ENCODE measurements at regions not wholly inside any gene's neighbourhood (a gene's known extent, or its start where the extent isn't known, plus 50 kb on each side); places are given as distances from the start of the nearest gene placed in this dataset.
A peak's percentile ranks its signal among the peaks of the same experiment; 100 is the strongest.

DNA sequence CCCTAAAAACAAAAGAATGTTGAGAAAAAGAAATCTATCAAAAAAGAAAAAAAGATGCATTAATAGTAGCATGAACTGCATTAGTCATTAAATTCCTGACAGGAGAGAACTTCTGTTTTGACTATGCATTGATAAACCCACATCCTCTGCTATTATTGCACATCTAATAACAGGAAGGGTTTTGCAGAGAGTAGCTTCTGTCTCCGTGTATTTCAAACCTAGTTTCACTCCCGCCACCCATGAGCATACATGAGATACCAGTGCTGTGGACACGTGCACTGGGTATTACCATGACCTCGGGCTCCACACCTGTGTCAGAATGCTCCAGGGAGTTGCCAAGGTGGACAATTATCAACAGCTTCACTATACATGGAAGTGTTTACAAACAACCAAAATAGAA, 449.1 kb upstream of the SOX5 start:
- no peaks in the 10 kb centered on the region for H3K27me3 ChIP-seq
- peaks cover 0 to 15% (median 3%) of the 10 kb centered on the region in 4 donors for H3K4me1 ChIP-seq
- TF ChIP-seq POLR2A (IDR thresholded peaks at IDR 0.05), result no peak
- TF ChIP-seq POLR2AphosphoS5 (IDR thresholded peaks at IDR 0.05), result no peak
- intact Hi-C loops (cut with DNase I; ENCODE audit: low total_unique reads), result no loop called here
- DNase-seq, result no peak
- no peaks in the 10 kb centered on the region for H3K9me3 ChIP-seq
- no peak overlapping the region for H3K27ac ChIP-seq
- 65 to 82% (median 71%) methylated on average over 4 of the region's 4 CpGs for WGBS, 5 donors
- no peak overlapping the region for H3K4me3 ChIP-seq
- no peaks in the 10 kb centered on the region for H3K36me3 ChIP-seq

DNA sequence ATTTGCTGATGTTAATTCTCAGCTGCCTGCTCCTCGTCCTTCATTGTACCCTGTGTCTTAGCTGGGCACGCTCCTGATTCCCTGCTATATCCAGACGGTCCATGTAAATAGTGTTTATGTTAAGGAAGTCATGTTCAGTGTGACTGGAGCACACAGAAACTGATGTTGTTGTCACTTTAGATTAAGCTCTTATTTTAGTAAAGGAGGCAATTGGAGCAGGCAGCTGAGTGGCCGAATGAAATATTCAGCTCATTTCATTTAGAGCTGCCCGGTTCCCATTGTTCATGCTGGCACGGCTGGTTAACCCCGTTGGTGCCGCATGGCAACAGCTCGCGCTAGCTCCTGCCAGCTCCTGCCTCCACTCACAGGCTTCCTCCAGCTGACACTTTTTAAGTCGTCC, 446.8 kb upstream of the SOX5 start:
- Histone ChIP-seq H3K36me3 (no peaks in the 10 kb centered on the region), H3K4me3 (no peak overlapping the region), H3K4me1 (peaks cover 0 to 15% (median 3%) of the 10 kb centered on the region in 4 donors), H3K27me3 (no peaks in the 10 kb centered on the region), H3K9me3 (peaks cover 0 to 7% (median 3%) of the 10 kb centered on the region in 4 donors), H3K27ac (no peak overlapping the region)
- WGBS, 5 donors, result 42 to 56% (median 44%) methylated on average over 11 of the region's 11 CpGs
- intact Hi-C loops (cut with DNase I; ENCODE audit: low total_unique reads), result no loop called here
- DNase-seq, result peak in 1 of 2 donors; percentile 16
- TF ChIP-seq EP300 (IDR thresholded peaks at IDR 0.05) (no peak), POLR2AphosphoS5 (IDR thresholded peaks at IDR 0.05) (no peak), POLR2A (IDR thresholded peaks at IDR 0.05) (no peak)
- TF ChIP-seq, protein P1, sequence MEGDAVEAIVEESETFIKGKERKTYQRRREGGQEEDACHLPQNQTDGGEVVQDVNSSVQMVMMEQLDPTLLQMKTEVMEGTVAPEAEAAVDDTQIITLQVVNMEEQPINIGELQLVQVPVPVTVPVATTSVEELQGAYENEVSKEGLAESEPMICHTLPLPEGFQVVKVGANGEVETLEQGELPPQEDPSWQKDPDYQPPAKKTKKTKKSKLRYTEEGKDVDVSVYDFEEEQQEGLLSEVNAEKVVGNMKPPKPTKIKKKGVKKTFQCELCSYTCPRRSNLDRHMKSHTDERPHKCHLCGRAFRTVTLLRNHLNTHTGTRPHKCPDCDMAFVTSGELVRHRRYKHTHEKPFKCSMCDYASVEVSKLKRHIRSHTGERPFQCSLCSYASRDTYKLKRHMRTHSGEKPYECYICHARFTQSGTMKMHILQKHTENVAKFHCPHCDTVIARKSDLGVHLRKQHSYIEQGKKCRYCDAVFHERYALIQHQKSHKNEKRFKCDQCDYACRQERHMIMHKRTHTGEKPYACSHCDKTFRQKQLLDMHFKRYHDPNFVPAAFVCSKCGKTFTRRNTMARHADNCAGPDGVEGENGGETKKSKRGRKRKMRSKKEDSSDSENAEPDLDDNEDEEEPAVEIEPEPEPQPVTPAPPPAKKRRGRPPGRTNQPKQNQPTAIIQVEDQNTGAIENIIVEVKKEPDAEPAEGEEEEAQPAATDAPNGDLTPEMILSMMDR (IDR thresholded peaks at IDR 0.05), result no peak

DNA sequence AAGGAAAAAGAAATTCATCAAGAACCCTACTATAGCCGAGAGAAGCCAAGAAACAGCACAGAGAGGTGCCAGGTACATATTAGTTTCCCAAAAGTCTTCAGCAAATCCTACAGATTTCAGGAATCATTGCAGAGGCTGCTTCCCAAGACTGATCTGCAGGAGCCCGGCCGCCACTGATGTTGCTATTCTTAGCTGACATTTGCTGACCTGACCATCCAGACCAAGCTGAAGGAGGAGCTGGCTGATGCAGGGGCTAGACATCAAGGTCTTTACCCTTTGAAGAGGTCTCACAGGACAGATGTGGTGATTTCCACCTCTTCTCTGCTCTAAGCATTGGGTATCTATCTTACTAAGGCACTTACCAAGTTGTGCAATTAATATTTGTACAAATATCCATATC, 444.8 kb upstream of the SOX5 start:
- Histone ChIP-seq H3K36me3 (no peaks in the 10 kb centered on the region), H3K27ac (no peak overlapping the region), H3K9me3 (peaks cover 0 to 9% (median 3%) of the 10 kb centered on the region in 4 donors), H3K27me3 (no peaks in the 10 kb centered on the region), H3K4me1 (peaks cover 0 to 15% (median 3%) of the 10 kb centered on the region in 4 donors), H3K4me3 (no peak overlapping the region)
- DNase-seq, result no peak
- WGBS, 5 donors, result 73 to 89% (median 86%) methylated on average over 2 to 3 of the region's 3 CpGs
- intact Hi-C loops (cut with DNase I; ENCODE audit: low total_unique reads), result no loop called here
- TF ChIP-seq, protein P1 (IDR thresholded peaks at IDR 0.05), result no peak
- TF ChIP-seq EP300 (IDR thresholded peaks at IDR 0.05) (no peak), POLR2A (IDR thresholded peaks at IDR 0.05) (no peak), POLR2AphosphoS5 (IDR thresholded peaks at IDR 0.05) (no peak)

DNA sequence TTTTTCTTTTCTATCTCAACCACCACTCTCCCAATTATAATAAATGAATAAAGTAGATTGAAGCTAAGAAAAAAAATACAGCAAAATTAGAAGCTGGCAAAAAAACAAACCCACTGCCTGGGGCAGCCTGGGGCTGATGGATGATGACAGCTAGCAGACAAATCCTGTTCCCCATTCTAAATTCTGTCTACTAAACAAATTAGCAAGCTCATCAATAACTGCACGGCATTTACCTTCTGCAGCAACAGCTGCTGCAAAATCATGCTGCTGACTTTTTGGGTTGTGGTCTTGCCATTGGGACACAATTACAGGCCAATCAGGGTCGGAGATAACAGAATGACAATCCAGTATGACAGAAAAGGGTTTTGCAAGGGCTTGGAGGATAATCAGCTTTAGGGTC, 443.6 kb upstream of the SOX5 start:
- H3K27me3 ChIP-seq, result no peaks in the 10 kb centered on the region

DNA sequence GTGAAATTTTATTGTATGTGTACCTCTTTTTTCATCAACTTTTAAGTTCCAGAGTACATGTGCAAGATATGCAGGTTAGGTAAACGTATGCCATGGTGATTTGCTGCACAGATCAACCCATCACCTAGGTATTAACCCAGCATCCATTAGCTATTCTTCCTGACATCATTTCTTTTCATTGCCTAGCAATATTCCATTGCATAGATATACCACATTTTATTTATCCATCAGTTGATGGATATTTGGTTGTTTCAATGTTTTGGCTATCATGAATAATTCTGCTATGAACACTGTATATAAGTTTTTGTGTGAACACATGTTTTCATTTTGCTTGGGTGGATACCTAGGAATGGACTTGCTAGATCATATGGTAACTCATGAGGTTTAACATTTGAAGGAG, 439.9 kb upstream of the SOX5 start:
- intact Hi-C loops (cut with DNase I; ENCODE audit: low total_unique reads), result no loop called here
- 65 to 74% (median 70%) methylated on average over 1 of the region's 1 CpG for WGBS, 5 donors

More for the DNA sequence above, 443.6 kb upstream of the SOX5 start:
- H3K4me3 ChIP-seq, result no peak overlapping the region
- peaks cover 0 to 15% (median 3%) of the 10 kb centered on the region in 4 donors for H3K4me1 ChIP-seq
- peaks cover 0 to 11% (median 3%) of the 10 kb centered on the region in 4 donors for H3K9me3 ChIP-seq
- DNase-seq, result no peak
- H3K36me3 ChIP-seq, result no peaks in the 10 kb centered on the region
- TF ChIP-seq POLR2A (IDR thresholded peaks at IDR 0.05) (no peak), POLR2AphosphoS5 (IDR thresholded peaks at IDR 0.05) (no peak)
- H3K27ac ChIP-seq, result no peak overlapping the region
- intact Hi-C loops (cut with DNase I; ENCODE audit: low total_unique reads), result no loop called here
- 68 to 86% (median 76%) methylated on average over 2 of the region's 2 CpGs for WGBS, 5 donors

More for the DNA sequence above, 439.9 kb upstream of the SOX5 start:
- Histone ChIP-seq H3K27ac (no peak overlapping the region), H3K36me3 (no peaks in the 10 kb centered on the region), H3K4me3 (no peak overlapping the region), H3K9me3 (peaks cover 0 to 11% (median 3%) of the 10 kb centered on the region in 4 donors), H3K27me3 (no peaks in the 10 kb centered on the region), H3K4me1 (no peaks in the 10 kb centered on the region)
- no peak for DNase-seq
- TF ChIP-seq EP300 (IDR thresholded peaks at IDR 0.05) (no peak), POLR2A (IDR thresholded peaks at IDR 0.05) (no peak), POLR2AphosphoS5 (IDR thresholded peaks at IDR 0.05) (no peak)
- TF ChIP-seq, protein P1 (IDR thresholded peaks at IDR 0.05), result no peak

Data from stomach (tissue), 8 donors.